Liver (tissue), 8 donors: ENCODE measurements at regions not wholly inside any gene's neighbourhood (a gene's known extent, or its start where the extent isn't known, plus 50 kb on each side); places are given as distances from the start of the nearest gene placed in this dataset.

ENCODE experiments used
- DNase-seq: peaks from one replicate; pipeline ENCODE4 v3.0.0-alpha.2; 2017; ENCODE audit warnings: low spot score
- H3K27ac ChIP-seq, 2 donors: one replicate each; pipeline ENCODE4 v1.7.0; 2013; ENCODE audit warnings: inconsistent platforms in 2 of 2, low read length in 2 of 2, control low read depth in 1 of 2, low read depth in 1 of 2, mild to moderate bottlenecking in 1 of 2
- H3K27me3 ChIP-seq, 4 donors: one replicate each; pipeline versions ENCODE4 v1.6.1 to v1.7.0; 2013; ENCODE audit warnings: low read length in 3 of 4, inconsistent platforms in 1 of 4, mild to moderate bottlenecking in 1 of 4, moderate library complexity in 1 of 4; ENCODE audit not compliant: control insufficient read depth in 4 of 4, insufficient read depth in 4 of 4
- H3K36me3 ChIP-seq, 4 donors: one replicate each; pipeline versions ENCODE4 v1.6.1 to v1.7.0; 2013; ENCODE audit warnings: low read length in 3 of 4, mild to moderate bottlenecking in 3 of 4, low read depth in 1 of 4, moderate library complexity in 1 of 4; ENCODE audit not compliant: control insufficient read depth in 4 of 4, insufficient read depth in 3 of 4
- H3K4me1 ChIP-seq, 4 donors: one replicate each; pipeline versions ENCODE4 v1.6.1 to v1.7.0; 2013; ENCODE audit warnings: low read length in 3 of 4, mild to moderate bottlenecking in 3 of 4, moderate library complexity in 1 of 4; ENCODE audit not compliant: control insufficient read depth in 4 of 4, insufficient read depth in 4 of 4
- H3K4me3 ChIP-seq, 3 donors: one replicate each; pipeline versions ENCODE4 v1.6.1 to v1.7.0; 2013; ENCODE audit warnings: low read length in 3 of 3, control low read depth in 1 of 3, low read depth in 1 of 3, mild to moderate bottlenecking in 1 of 3
- H3K9ac ChIP-seq, 2 donors: one replicate each; pipeline ENCODE4 v1.7.0; 2013; ENCODE audit warnings: low read length in 2 of 2, mild to moderate bottlenecking in 2 of 2, moderate library complexity in 2 of 2, control low read depth in 1 of 2, low read depth in 1 of 2
- H3K9me3 ChIP-seq, 4 donors: one replicate each; pipeline versions ENCODE4 v1.6.1 to v1.7.0; 2013; ENCODE audit warnings: low read length in 3 of 4; ENCODE audit not compliant: control insufficient read depth in 4 of 4
- EGR1 ChIP-seq, 2 donors: IDR thresholded peaks; 2 replicates each; pipeline ENCODE4 v1.6.1; 2016 to 2018; ENCODE audit warnings: antibody characterized with exemption in 2 of 2, low read depth in 2 of 2
- FOXA1 ChIP-seq: IDR thresholded peaks from 2 replicates; pipeline ENCODE4 v1.6.1; 2016; ENCODE audit warnings: antibody characterized with exemption
- FOXA2 ChIP-seq: IDR thresholded peaks from 2 replicates; pipeline ENCODE4 v1.6.1; 2016; ENCODE audit warnings: antibody characterized with exemption
- GABPA ChIP-seq, 2 donors: IDR thresholded peaks in 1 of 2; conservative IDR thresholded peaks in 1 of 2; 2 replicates each; pipeline ENCODE4 v1.6.1; 2016; ENCODE audit warnings: antibody characterized with exemption in 2 of 2, mild to moderate bottlenecking in 1 of 2, moderate library complexity in 1 of 2
- HNF4A ChIP-seq, 2 donors: conservative IDR thresholded peaks; 2 replicates each; pipeline ENCODE4 v1.6.1; 2016; ENCODE audit warnings: antibody characterized with exemption in 2 of 2, mild to moderate bottlenecking in 2 of 2
- HNF4G ChIP-seq: IDR thresholded peaks from 2 replicates; pipeline ENCODE4 v1.6.1; 2016; ENCODE audit warnings: antibody characterized with exemption
- JUND ChIP-seq, 2 donors: IDR thresholded peaks; 2 replicates each; pipeline ENCODE4 v1.6.1; 2016; ENCODE audit warnings: antibody characterized with exemption in 2 of 2
- NR2F2 ChIP-seq: IDR thresholded peaks from 2 replicates; pipeline ENCODE4 v1.6.1; 2016; ENCODE audit warnings: antibody characterized with exemption
- RAD21 ChIP-seq, 2 donors: IDR thresholded peaks; 2 replicates each; pipeline ENCODE4 v1.6.1; 2016; ENCODE audit warnings: antibody characterized with exemption in 2 of 2, mild to moderate bottlenecking in 2 of 2
- RXRA ChIP-seq, 2 donors: IDR thresholded peaks; 2 replicates each; pipeline ENCODE4 v1.6.1; 2017 to 2018; ENCODE audit warnings: antibody characterized with exemption in 2 of 2, mild to moderate bottlenecking in 1 of 2
- SP1 ChIP-seq: IDR thresholded peaks from 2 replicates; pipeline ENCODE4 v1.6.1; 2018; ENCODE audit warnings: antibody characterized with exemption, mild to moderate bottlenecking
- TAF1 ChIP-seq: conservative IDR thresholded peaks from 2 replicates; pipeline ENCODE4 v1.6.1; 2016; ENCODE audit warnings: antibody characterized with exemption, mild to moderate bottlenecking
- YY1 ChIP-seq: IDR thresholded peaks from 2 replicates; pipeline ENCODE4 v1.6.1; 2016; ENCODE audit warnings: antibody characterized with exemption, mild to moderate bottlenecking
- WGBS: extraction: QIAGEN DNeasy Blood & Tissue Kit; methylation state at CpG from one replicate; pipeline ENCODE4 v1.1.7; 2013; 5-methylcytosine and 5-hydroxymethylcytosine counted together
- TF ChIP-seq, protein P1 (sequence below): IDR thresholded peaks from 2 replicates; pipeline ENCODE4 v1.6.1; 2016; ENCODE audit warnings: antibody characterized with exemption
- TF ChIP-seq, protein P2 (sequence below): IDR thresholded peaks from 2 replicates; pipeline ENCODE4 v1.6.1; 2016; ENCODE audit warnings: antibody characterized with exemption
- TF ChIP-seq, protein P3 (sequence below): IDR thresholded peaks from 2 replicates; pipeline ENCODE4 v1.6.1; 2016; ENCODE audit warnings: antibody characterized with exemption, mild to moderate bottlenecking
- TF ChIP-seq, protein P4 (sequence below): fragments of 150-350 bp; IDR thresholded peaks from 2 replicates; pipeline ENCODE4 v1.5.1; 2017; ENCODE audit warnings: improper control_type of control experiment, low read depth, low read length; ENCODE audit not compliant: missing input control
- TF ChIP-seq, protein P5 (sequence below): IDR thresholded peaks from 2 replicates; pipeline ENCODE4 v1.6.1; 2016; ENCODE audit warnings: antibody characterized with exemption
- donor health status: healthy.
- donor health status: healthy.
- donor health status: healthy.
- donor health status: healthy.
- donor health status: healthy.

DNA sequence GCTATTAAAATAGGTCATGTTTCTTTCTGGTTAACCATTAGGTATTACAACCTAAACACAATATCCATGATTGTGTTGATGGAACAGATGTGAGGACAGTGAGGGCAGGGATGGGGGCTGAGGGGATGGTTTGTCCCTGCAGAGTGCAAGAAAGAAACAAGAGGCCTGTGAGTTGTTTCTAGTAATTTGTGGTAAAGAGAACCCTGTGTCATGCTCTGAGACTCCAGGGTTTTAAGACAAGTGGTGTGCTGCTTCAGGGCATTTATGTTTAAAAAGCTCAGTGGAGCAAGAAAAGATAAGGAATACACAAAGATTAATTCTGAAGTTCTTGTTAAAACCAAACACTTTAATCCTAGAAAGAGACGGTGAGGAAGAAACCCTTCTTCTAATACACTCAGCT lies 656.5 kb downstream of the TLE1 start:
- no peak for DNase-seq
- H3K4me3 ChIP-seq: no peak overlapping the region
- WGBS: 28% methylated on average over 1 of the region's 1 CpG
- H3K27ac ChIP-seq: no peak overlapping the region
- H3K27me3 ChIP-seq: no peaks in the 10 kb centered on the region
- no peak for TF ChIP-seq HNF4A (conservative IDR thresholded peaks at IDR 0.05)
- no peak overlapping the region for H3K9ac ChIP-seq
- no peaks in the 10 kb centered on the region for H3K9me3 ChIP-seq
- H3K36me3 ChIP-seq: no peaks in the 10 kb centered on the region
- no peaks in the 10 kb centered on the region for H3K4me1 ChIP-seq

DNA sequence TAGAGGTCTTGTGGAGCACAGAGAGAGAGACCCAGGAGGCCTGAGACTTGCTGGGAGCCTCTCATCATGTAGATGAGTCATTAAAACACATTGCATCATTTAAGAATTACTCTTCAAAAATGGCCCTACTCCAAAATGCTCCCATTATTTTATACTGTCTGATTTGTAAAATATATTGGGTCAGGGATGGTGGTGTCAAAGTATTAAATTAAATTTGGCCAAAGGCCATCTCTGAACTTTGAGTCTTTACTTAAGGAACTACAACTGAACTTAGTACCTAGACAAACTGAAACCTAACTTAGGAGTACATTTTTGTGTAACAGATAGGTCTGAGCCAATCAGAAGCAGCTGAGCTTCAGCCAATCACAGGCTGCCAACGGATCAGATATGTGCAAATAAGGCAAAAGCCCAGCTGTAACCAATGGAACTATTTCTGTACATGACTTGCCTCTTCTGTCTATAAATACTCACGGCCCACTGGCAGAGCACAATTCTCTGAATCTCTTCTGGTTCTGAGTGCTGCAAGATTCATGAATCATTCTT lies 657.2 kb downstream of the TLE1 start:
- Histone ChIP-seq H3K9me3 (no peaks in the 10 kb centered on the region), H3K4me1 (no peaks in the 10 kb centered on the region), H3K27ac (no peak overlapping the region), H3K36me3 (no peaks in the 10 kb centered on the region), H3K9ac (no peak overlapping the region), H3K4me3 (no peak overlapping the region), H3K27me3 (no peaks in the 10 kb centered on the region)
- TF ChIP-seq, protein P1, sequence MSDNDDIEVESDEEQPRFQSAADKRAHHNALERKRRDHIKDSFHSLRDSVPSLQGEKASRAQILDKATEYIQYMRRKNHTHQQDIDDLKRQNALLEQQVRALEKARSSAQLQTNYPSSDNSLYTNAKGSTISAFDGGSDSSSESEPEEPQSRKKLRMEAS: no peak
- no peak for TF ChIP-seq YY1
- TF ChIP-seq, protein P2, sequence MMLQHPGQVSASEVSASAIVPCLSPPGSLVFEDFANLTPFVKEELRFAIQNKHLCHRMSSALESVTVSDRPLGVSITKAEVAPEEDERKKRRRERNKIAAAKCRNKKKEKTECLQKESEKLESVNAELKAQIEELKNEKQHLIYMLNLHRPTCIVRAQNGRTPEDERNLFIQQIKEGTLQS: no peak
- TF ChIP-seq FOXA2: no peak
- no peak for TF ChIP-seq NR2F2
- TF ChIP-seq SP1: no peak
- TF ChIP-seq, protein P3, sequence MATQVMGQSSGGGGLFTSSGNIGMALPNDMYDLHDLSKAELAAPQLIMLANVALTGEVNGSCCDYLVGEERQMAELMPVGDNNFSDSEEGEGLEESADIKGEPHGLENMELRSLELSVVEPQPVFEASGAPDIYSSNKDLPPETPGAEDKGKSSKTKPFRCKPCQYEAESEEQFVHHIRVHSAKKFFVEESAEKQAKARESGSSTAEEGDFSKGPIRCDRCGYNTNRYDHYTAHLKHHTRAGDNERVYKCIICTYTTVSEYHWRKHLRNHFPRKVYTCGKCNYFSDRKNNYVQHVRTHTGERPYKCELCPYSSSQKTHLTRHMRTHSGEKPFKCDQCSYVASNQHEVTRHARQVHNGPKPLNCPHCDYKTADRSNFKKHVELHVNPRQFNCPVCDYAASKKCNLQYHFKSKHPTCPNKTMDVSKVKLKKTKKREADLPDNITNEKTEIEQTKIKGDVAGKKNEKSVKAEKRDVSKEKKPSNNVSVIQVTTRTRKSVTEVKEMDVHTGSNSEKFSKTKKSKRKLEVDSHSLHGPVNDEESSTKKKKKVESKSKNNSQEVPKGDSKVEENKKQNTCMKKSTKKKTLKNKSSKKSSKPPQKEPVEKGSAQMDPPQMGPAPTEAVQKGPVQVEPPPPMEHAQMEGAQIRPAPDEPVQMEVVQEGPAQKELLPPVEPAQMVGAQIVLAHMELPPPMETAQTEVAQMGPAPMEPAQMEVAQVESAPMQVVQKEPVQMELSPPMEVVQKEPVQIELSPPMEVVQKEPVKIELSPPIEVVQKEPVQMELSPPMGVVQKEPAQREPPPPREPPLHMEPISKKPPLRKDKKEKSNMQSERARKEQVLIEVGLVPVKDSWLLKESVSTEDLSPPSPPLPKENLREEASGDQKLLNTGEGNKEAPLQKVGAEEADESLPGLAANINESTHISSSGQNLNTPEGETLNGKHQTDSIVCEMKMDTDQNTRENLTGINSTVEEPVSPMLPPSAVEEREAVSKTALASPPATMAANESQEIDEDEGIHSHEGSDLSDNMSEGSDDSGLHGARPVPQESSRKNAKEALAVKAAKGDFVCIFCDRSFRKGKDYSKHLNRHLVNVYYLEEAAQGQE: no peak
- TF ChIP-seq FOXA1: no peak
- no peak for TF ChIP-seq HNF4G
- TF ChIP-seq, protein P4, sequence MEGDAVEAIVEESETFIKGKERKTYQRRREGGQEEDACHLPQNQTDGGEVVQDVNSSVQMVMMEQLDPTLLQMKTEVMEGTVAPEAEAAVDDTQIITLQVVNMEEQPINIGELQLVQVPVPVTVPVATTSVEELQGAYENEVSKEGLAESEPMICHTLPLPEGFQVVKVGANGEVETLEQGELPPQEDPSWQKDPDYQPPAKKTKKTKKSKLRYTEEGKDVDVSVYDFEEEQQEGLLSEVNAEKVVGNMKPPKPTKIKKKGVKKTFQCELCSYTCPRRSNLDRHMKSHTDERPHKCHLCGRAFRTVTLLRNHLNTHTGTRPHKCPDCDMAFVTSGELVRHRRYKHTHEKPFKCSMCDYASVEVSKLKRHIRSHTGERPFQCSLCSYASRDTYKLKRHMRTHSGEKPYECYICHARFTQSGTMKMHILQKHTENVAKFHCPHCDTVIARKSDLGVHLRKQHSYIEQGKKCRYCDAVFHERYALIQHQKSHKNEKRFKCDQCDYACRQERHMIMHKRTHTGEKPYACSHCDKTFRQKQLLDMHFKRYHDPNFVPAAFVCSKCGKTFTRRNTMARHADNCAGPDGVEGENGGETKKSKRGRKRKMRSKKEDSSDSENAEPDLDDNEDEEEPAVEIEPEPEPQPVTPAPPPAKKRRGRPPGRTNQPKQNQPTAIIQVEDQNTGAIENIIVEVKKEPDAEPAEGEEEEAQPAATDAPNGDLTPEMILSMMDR: no peak
- no peak for TF ChIP-seq GABPA (IDR thresholded peaks at IDR 0.05 in 1 of 2, conservative IDR thresholded peaks at IDR 0.05 in 1 of 2)
- no peak for TF ChIP-seq RAD21 (IDR thresholded peaks at IDR 0.05)
- TF ChIP-seq, protein P5, sequence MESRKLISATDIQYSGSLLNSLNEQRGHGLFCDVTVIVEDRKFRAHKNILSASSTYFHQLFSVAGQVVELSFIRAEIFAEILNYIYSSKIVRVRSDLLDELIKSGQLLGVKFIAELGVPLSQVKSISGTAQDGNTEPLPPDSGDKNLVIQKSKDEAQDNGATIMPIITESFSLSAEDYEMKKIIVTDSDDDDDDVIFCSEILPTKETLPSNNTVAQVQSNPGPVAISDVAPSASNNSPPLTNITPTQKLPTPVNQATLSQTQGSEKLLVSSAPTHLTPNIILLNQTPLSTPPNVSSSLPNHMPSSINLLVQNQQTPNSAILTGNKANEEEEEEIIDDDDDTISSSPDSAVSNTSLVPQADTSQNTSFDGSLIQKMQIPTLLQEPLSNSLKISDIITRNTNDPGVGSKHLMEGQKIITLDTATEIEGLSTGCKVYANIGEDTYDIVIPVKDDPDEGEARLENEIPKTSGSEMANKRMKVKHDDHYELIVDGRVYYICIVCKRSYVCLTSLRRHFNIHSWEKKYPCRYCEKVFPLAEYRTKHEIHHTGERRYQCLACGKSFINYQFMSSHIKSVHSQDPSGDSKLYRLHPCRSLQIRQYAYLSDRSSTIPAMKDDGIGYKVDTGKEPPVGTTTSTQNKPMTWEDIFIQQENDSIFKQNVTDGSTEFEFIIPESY: no peak
- no peak for TF ChIP-seq RXRA (IDR thresholded peaks at IDR 0.05)
- no peak for TF ChIP-seq JUND (IDR thresholded peaks at IDR 0.05)
- no peak for TF ChIP-seq EGR1 (IDR thresholded peaks at IDR 0.05; ENCODE audit: low read depth in 2 of 2)
- no peak for TF ChIP-seq TAF1
- TF ChIP-seq HNF4A (conservative IDR thresholded peaks at IDR 0.05): no peak
- DNase-seq: no peak
- 71% methylated on average over 2 of the region's 2 CpGs for WGBS
